SJCRH30 (cell line): ENCODE measurements at regions not wholly inside any gene's neighbourhood (a gene's known extent, or its start where the extent isn't known, plus 50 kb on each side); places are given as distances from the start of the nearest gene placed in this dataset.

Source experiments
- DNase-seq, 2 experiments: peaks; one replicate each; pipeline ENCODE4 v3.0.0-alpha.2; 2015 to 2020
- H3K27ac ChIP-seq: fragments of 250-450 bp; sonication (Bioruptor Pico); 2 replicates; pipeline ENCODE4 v1.5.1; 2020; ENCODE audit warnings: mild to moderate bottlenecking, moderate library complexity
- H3K27me3 ChIP-seq: fragments of 250-450 bp; sonication (Bioruptor Pico); 2 replicates; pipeline ENCODE4 v1.5.1; 2020; ENCODE audit warnings: mild to moderate bottlenecking, moderate library complexity
- H3K36me3 ChIP-seq: fragments of 250-450 bp; sonication (Bioruptor Pico); 2 replicates; pipeline ENCODE4 v1.5.1; 2020; ENCODE audit warnings: mild to moderate bottlenecking, moderate library complexity
- H3K4me1 ChIP-seq: fragments of 250-450 bp; sonication (Bioruptor Pico); 2 replicates; pipeline ENCODE4 v1.5.1; 2020; ENCODE audit warnings: mild to moderate bottlenecking, moderate library complexity
- H3K4me3 ChIP-seq: fragments of 250-450 bp; sonication (Bioruptor Pico); 2 replicates; pipeline ENCODE4 v1.5.1; 2020; ENCODE audit warnings: mild to moderate bottlenecking, moderate library complexity
- H3K9me3 ChIP-seq: fragments of 250-450 bp; sonication (Bioruptor Pico); replicated peaks from 2 replicates; pipeline ENCODE4 v1.5.1; 2020; ENCODE audit warnings: mild to moderate bottlenecking, moderate library complexity

GRCh38 chr18:39403121-39403520, 1837.5 kb upstream of the CELF4 start:
- DNase-seq: no peak
- no peaks in the 10 kb centered on the region for H3K27me3 ChIP-seq
- no peaks in the 10 kb centered on the region for H3K4me1 ChIP-seq
- no peaks in the 10 kb centered on the region for H3K36me3 ChIP-seq
- no peaks in the 10 kb centered on the region for H3K9me3 ChIP-seq
- no peak overlapping the region for H3K4me3 ChIP-seq
- no peak overlapping the region for H3K27ac ChIP-seq

- no peaks in the 10 kb centered on the region for H3K36me3 ChIP-seq
- H3K4me1 ChIP-seq: no peaks in the 10 kb centered on the region
- no peaks in the 10 kb centered on the region for H3K9me3 ChIP-seq
Measured at GRCh38 chr18:39399662-39400061, 1834.1 kb upstream of the CELF4 start.

GRCh38 chr18:39396168-39396567, 1830.6 kb upstream of the CELF4 start:
- H3K4me3 ChIP-seq: no peak overlapping the region
- no peaks in the 10 kb centered on the region for H3K9me3 ChIP-seq
- H3K36me3 ChIP-seq: no peaks in the 10 kb centered on the region
- H3K27me3 ChIP-seq: no peaks in the 10 kb centered on the region
- no peaks in the 10 kb centered on the region for H3K4me1 ChIP-seq
- no peak overlapping the region for H3K27ac ChIP-seq
- no peak for DNase-seq

More at GRCh38 chr18:39399662-39400061, 1834.1 kb upstream of the CELF4 start:
- DNase-seq: no peak
- no peak overlapping the region for H3K4me3 ChIP-seq
- no peaks in the 10 kb centered on the region for H3K27me3 ChIP-seq
- H3K27ac ChIP-seq: no peak overlapping the region

GRCh38 chr18:39389800-39390379, 1824.3 kb upstream of the CELF4 start:
- H3K4me1 ChIP-seq: no peaks in the 10 kb centered on the region; the same call in 1 of the 2 replicates
- H3K27me3 ChIP-seq: no peaks in the 10 kb centered on the region
- H3K27ac ChIP-seq: peak overlapping the region; percentile 57
- DNase-seq: peak; percentile 45 to 60
- H3K36me3 ChIP-seq: no peaks in the 10 kb centered on the region
- H3K4me3 ChIP-seq: no peak overlapping the region
- H3K9me3 ChIP-seq: no peaks in the 10 kb centered on the region

GRCh38 chr18:39380866-39381265, 1815.3 kb upstream of the CELF4 start:
- DNase-seq: no peak
- Histone ChIP-seq H3K9me3 (no peaks in the 10 kb centered on the region), H3K36me3 (no peaks in the 10 kb centered on the region), H3K4me1 (no peaks in the 10 kb centered on the region), H3K27me3 (no peaks in the 10 kb centered on the region), H3K27ac (no peak overlapping the region), H3K4me3 (no peak overlapping the region)

- Histone ChIP-seq H3K27me3 (no peaks in the 10 kb centered on the region), H3K9me3 (no peaks in the 10 kb centered on the region), H3K4me3 (no peak overlapping the region), H3K27ac (no peak overlapping the region), H3K4me1 (no peaks in the 10 kb centered on the region), H3K36me3 (no peaks in the 10 kb centered on the region)
- DNase-seq: no peak
Measured at GRCh38 chr18:39380186-39380725, 1814.7 kb upstream of the CELF4 start.

GRCh38 chr18:39375066-39375465, 1809.5 kb upstream of the CELF4 start:
- H3K4me3 ChIP-seq: no peak overlapping the region
- H3K27ac ChIP-seq: no peak overlapping the region
- H3K9me3 ChIP-seq: no peaks in the 10 kb centered on the region
- H3K4me1 ChIP-seq: no peaks in the 10 kb centered on the region
- no peak for DNase-seq
- H3K36me3 ChIP-seq: no peaks in the 10 kb centered on the region
- H3K27me3 ChIP-seq: no peaks in the 10 kb centered on the region

- no peak for DNase-seq
- Histone ChIP-seq H3K9me3 (no peaks in the 10 kb centered on the region), H3K4me1 (no peaks in the 10 kb centered on the region), H3K27me3 (no peaks in the 10 kb centered on the region), H3K27ac (no peak overlapping the region), H3K36me3 (no peaks in the 10 kb centered on the region), H3K4me3 (no peak overlapping the region)
Measured at GRCh38 chr18:39371996-39372395, 1806.4 kb upstream of the CELF4 start.

GRCh38 chr18:39366656-39367055, 1801.1 kb upstream of the CELF4 start:
- Histone ChIP-seq H3K9me3 (no peaks in the 10 kb centered on the region), H3K27me3 (no peaks in the 10 kb centered on the region), H3K4me1 (no peaks in the 10 kb centered on the region), H3K4me3 (no peak overlapping the region), H3K27ac (no peak overlapping the region), H3K36me3 (no peaks in the 10 kb centered on the region)
- no peak for DNase-seq

- Histone ChIP-seq H3K36me3 (no peaks in the 10 kb centered on the region), H3K4me1 (no peaks in the 10 kb centered on the region), H3K9me3 (no peaks in the 10 kb centered on the region), H3K27me3 (no peaks in the 10 kb centered on the region), H3K27ac (no peak overlapping the region), H3K4me3 (no peak overlapping the region)
- DNase-seq: no peak
Measured at GRCh38 chr18:39365836-39366485, 1800.4 kb upstream of the CELF4 start.

- H3K27ac ChIP-seq: no peak overlapping the region
- H3K27me3 ChIP-seq: no peaks in the 10 kb centered on the region
- H3K9me3 ChIP-seq: no peaks in the 10 kb centered on the region
- no peaks in the 10 kb centered on the region for H3K4me1 ChIP-seq
- H3K36me3 ChIP-seq: no peaks in the 10 kb centered on the region
- no peak overlapping the region for H3K4me3 ChIP-seq
- DNase-seq: no peak
Measured at GRCh38 chr18:39360072-39360471, 1794.5 kb upstream of the CELF4 start.

- no peak for DNase-seq
- no peaks in the 10 kb centered on the region for H3K4me1 ChIP-seq
- no peaks in the 10 kb centered on the region for H3K36me3 ChIP-seq
- H3K4me3 ChIP-seq: no peak overlapping the region
- H3K9me3 ChIP-seq: no peaks in the 10 kb centered on the region
- H3K27ac ChIP-seq: no peak overlapping the region
- H3K27me3 ChIP-seq: no peaks in the 10 kb centered on the region
Measured at GRCh38 chr18:39359636-39360035, 1794.0 kb upstream of the CELF4 start.

- no peaks in the 10 kb centered on the region for H3K36me3 ChIP-seq
- no peak for DNase-seq
- no peak overlapping the region for H3K27ac ChIP-seq
- H3K9me3 ChIP-seq: no peaks in the 10 kb centered on the region
- no peaks in the 10 kb centered on the region for H3K4me1 ChIP-seq
- H3K4me3 ChIP-seq: no peak overlapping the region
- H3K27me3 ChIP-seq: no peaks in the 10 kb centered on the region
Measured at GRCh38 chr18:39350945-39351344, 1785.3 kb upstream of the CELF4 start.

- Histone ChIP-seq H3K27me3 (no peaks in the 10 kb centered on the region), H3K36me3 (no peaks in the 10 kb centered on the region), H3K4me3 (no peak overlapping the region), H3K27ac (no peak overlapping the region), H3K4me1 (no peaks in the 10 kb centered on the region), H3K9me3 (no peaks in the 10 kb centered on the region)
- no peak for DNase-seq
Measured at GRCh38 chr18:39349801-39350200, 1784.2 kb upstream of the CELF4 start.

GRCh38 chr18:39348757-39349156, 1783.2 kb upstream of the CELF4 start:
- no peaks in the 10 kb centered on the region for H3K4me1 ChIP-seq
- no peaks in the 10 kb centered on the region for H3K9me3 ChIP-seq
- no peak overlapping the region for H3K4me3 ChIP-seq
- no peak for DNase-seq
- no peak overlapping the region for H3K27ac ChIP-seq
- no peaks in the 10 kb centered on the region for H3K27me3 ChIP-seq
- H3K36me3 ChIP-seq: no peaks in the 10 kb centered on the region

GRCh38 chr18:39347701-39348100, 1782.1 kb upstream of the CELF4 start:
- H3K36me3 ChIP-seq: no peaks in the 10 kb centered on the region
- DNase-seq: no peak

More at GRCh38 chr18:39347701-39348100, 1782.1 kb upstream of the CELF4 start:
- H3K9me3 ChIP-seq: no peaks in the 10 kb centered on the region
- H3K4me1 ChIP-seq: no peaks in the 10 kb centered on the region
- H3K4me3 ChIP-seq: no peak overlapping the region
- no peak overlapping the region for H3K27ac ChIP-seq
- H3K27me3 ChIP-seq: no peaks in the 10 kb centered on the region
